HepG2 (cell line): ENCODE measurements at regions not wholly inside any gene's neighbourhood (a gene's known extent, or its start where the extent isn't known, plus 50 kb on each side); places are given as distances from the start of the nearest gene placed in this dataset.

ENCODE experiments used
- CBX1 ChIP-seq: IDR thresholded peaks from one replicate; pipeline ENCODE4 v1.6.1; 2016; ENCODE audit warnings: antibody characterized with exemption, low read depth
- CEBPB ChIP-seq: IDR thresholded peaks from 2 replicates; pipeline ENCODE4 v1.6.1; 2011; ENCODE audit warnings: low read depth, low read length, improper control_type of control experiment, borderline replicate concordance
- ETV5 ChIP-seq: IDR thresholded peaks from 2 replicates; pipeline ENCODE4 v1.6.1; 2018; ENCODE audit warnings: missing biosample characterization, missing genetic modification reagents, inconsistent platforms, borderline replicate concordance
- FLYWCH1 ChIP-seq: sonication (generic); formaldehyde crosslinking; IDR thresholded peaks from 2 replicates; pipeline ENCODE4 v1.8.1; 2023; ENCODE audit warnings: mild to moderate bottlenecking, missing genetic modification reagents
- GTF2F1 ChIP-seq: fragments of 150-350 bp; IDR thresholded peaks from 2 replicates; pipeline ENCODE4 v1.6.1; 2014; ENCODE audit warnings: low read length
- GTF3A ChIP-seq: sonication (generic); formaldehyde crosslinking; conservative IDR thresholded peaks from 2 replicates; pipeline ENCODE4 v1.4.0; 2020; ENCODE audit warnings: mild to moderate bottlenecking, missing genetic modification reagents
- HDAC6 ChIP-seq: fragments of 200-600 bp; sonication (generic); IDR thresholded peaks from 2 replicates; pipeline ENCODE4 v1.7.0; 2017; ENCODE audit warnings: mild to moderate bottlenecking, antibody characterized with exemption, low read length, low read depth
- HIC2 ChIP-seq: sonication (generic); formaldehyde crosslinking; IDR thresholded peaks from 2 replicates; pipeline ENCODE4 v1.9.0; 2022; ENCODE audit warnings: low read depth, missing genetic modification reagents
- HOXD1 ChIP-seq: sonication (generic); formaldehyde crosslinking; IDR thresholded peaks from 2 replicates; pipeline ENCODE4 v1.5.0; 2020; ENCODE audit warnings: missing genetic modification reagents
- IRF1 ChIP-seq: sonication (generic); formaldehyde crosslinking; IDR thresholded peaks from 2 replicates; pipeline ENCODE4 v1.4.0; 2020; ENCODE audit warnings: low read depth, mild to moderate bottlenecking, missing genetic modification reagents
- KAT2B ChIP-seq: fragments of 150-350 bp; IDR thresholded peaks from 2 replicates; pipeline ENCODE4 v1.6.1; 2014; ENCODE audit warnings: low read depth, low read length, borderline replicate concordance
- KMT2B ChIP-seq: IDR thresholded peaks from 2 replicates; pipeline ENCODE4 v1.6.1; 2016; ENCODE audit warnings: missing genetic modification reagents, missing compliant biosample characterization
- MAF1 ChIP-seq: sonication (generic); formaldehyde crosslinking; IDR thresholded peaks from 2 replicates; pipeline ENCODE4 v1.5.0; 2020; ENCODE audit warnings: missing genetic modification reagents, borderline replicate concordance
- NBN ChIP-seq: fragments of 450-650 bp; conservative IDR thresholded peaks from 2 replicates; pipeline ENCODE4 v1.6.1; 2017
- PHB2 ChIP-seq: fragments of 450-650 bp; IDR thresholded peaks from 2 replicates; pipeline ENCODE4 v1.6.1; 2018; ENCODE audit not compliant: partially characterized antibody
- SIX4 ChIP-seq: sonication (generic); formaldehyde crosslinking; IDR thresholded peaks from 2 replicates; pipeline ENCODE4 v1.4.0; 2020; ENCODE audit warnings: missing genetic modification reagents
- SMARCC2 ChIP-seq: fragments of 450-650 bp; IDR thresholded peaks from 2 replicates; pipeline ENCODE4 v1.6.1; 2017; ENCODE audit warnings: antibody characterized with exemption, mild to moderate bottlenecking
- TERF1 ChIP-seq: sonication (generic); formaldehyde crosslinking; IDR thresholded peaks from 2 replicates; pipeline ENCODE4 v1.8.0; 2022; ENCODE audit warnings: mild to moderate bottlenecking, missing genetic modification reagents, moderate library complexity
- ZNF180 ChIP-seq: sonication (generic); formaldehyde crosslinking; IDR thresholded peaks from 2 replicates; pipeline ENCODE4 v1.4.0; 2020; ENCODE audit warnings: low read depth, missing genetic modification reagents, borderline replicate concordance
- ZNF335 ChIP-seq: sonication (generic); formaldehyde crosslinking; IDR thresholded peaks from 2 replicates; pipeline ENCODE4 v1.4.0; 2020; ENCODE audit warnings: missing genetic modification reagents
- ZSCAN22 ChIP-seq: sonication (generic); formaldehyde crosslinking; IDR thresholded peaks from 2 replicates; pipeline ENCODE4 v1.4.0; 2020; ENCODE audit warnings: mild to moderate bottlenecking, missing genetic modification reagents
- ZSCAN25 ChIP-seq: sonication (generic); formaldehyde crosslinking; IDR thresholded peaks from 2 replicates; pipeline ENCODE4 v1.8.0; 2022; ENCODE audit warnings: mild to moderate bottlenecking, missing genetic modification reagents
- TF ChIP-seq, protein P1 (sequence below): sonication (generic); formaldehyde crosslinking; IDR thresholded peaks from 2 replicates; pipeline ENCODE4 v1.5.0; 2020; ENCODE audit warnings: mild to moderate bottlenecking, missing genetic modification reagents
- TF ChIP-seq, protein P2 (sequence below): sonication (generic); formaldehyde crosslinking; conservative IDR thresholded peaks from 2 replicates; pipeline ENCODE4 v1.5.0; 2020; ENCODE audit warnings: missing genetic modification reagents

DNA sequence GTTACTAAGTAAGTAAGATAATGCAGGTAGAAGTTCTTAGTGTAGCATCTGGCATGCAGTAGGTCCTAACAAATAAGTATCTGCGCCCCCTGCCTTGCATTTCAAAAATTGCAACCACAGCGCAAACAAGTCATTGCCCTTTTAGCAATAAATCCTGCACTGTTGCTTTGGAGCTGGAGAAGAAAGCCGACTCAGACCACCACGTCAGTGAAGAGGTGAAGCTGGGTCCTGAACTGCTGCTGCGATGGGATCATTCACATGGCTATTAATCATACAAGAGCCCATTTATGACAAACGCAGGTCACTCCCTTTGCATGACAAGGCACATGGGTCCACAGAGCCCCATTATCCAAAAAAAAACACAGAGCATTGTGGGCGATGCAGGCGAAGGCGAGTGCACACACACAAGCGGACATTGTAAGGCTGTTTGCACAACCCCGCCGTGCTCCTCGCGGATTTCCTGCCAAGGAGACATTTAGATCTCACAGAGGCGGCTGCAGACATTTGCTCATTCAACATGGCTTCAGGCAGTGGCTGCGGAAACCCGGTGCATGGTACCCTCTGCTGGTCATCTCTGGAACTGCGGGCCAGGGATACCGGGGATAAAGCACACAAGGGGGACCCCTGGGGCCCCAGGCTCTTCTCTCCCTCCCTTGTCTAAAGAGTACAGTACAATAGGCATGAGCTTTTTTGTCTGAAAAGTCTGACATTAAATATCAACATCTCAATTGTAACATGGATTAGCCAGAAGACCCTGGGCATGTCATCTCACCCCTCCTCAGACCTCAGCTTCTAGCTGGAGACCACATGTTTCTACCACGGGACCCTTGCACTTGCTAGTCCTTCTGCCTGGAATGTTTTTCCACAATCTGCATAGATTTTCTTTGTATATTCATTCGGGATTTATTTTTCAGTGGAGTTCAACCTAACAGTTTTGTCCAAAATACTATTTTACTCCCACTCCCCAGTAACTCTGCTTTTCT, 56.7 kb downstream of the CYRIA start (continued):
- TF ChIP-seq KMT2B (CRISPR knock-in tag) (no peak), HOXD1 (CRISPR knock-in tag) (no peak), NBN (no peak), HIC2 (no peak), GTF2F1 (no peak), SIX4 (CRISPR knock-in tag) (no peak), GTF3A (CRISPR knock-in tag) (no peak), ZNF335 (CRISPR knock-in tag) (no peak), ZNF180 (CRISPR knock-in tag) (no peak), CBX1 (peak; percentile 39), ZSCAN22 (no peak), TERF1 (CRISPR knock-in tag) (no peak), ZSCAN25 (CRISPR knock-in tag) (no peak), FLYWCH1 (CRISPR knock-in tag) (no peak), ETV5 (CRISPR knock-in tag) (no peak; the same call in 1 of the 2 replicates), SMARCC2 (no peak), KAT2B (no peak), MAF1 (no peak), CEBPB (no peak), IRF1 (CRISPR knock-in tag) (no peak), HDAC6 (no peak), PHB2 (no peak)
- TF ChIP-seq, protein P1, sequence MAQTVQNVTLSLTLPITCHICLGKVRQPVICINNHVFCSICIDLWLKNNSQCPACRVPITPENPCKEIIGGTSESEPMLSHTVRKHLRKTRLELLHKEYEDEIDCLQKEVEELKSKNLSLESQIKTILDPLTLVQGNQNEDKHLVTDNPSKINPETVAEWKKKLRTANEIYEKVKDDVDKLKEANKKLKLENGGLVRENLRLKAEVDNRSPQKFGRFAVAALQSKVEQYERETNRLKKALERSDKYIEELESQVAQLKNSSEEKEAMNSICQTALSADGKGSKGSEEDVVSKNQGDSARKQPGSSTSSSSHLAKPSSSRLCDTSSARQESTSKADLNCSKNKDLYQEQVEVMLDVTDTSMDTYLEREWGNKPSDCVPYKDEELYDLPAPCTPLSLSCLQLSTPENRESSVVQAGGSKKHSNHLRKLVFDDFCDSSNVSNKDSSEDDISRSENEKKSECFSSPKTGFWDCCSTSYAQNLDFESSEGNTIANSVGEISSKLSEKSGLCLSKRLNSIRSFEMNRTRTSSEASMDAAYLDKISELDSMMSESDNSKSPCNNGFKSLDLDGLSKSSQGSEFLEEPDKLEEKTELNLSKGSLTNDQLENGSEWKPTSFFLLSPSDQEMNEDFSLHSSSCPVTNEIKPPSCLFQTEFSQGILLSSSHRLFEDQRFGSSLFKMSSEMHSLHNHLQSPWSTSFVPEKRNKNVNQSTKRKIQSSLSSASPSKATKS (CRISPR knock-in tag): no peak
- TF ChIP-seq, protein P2, sequence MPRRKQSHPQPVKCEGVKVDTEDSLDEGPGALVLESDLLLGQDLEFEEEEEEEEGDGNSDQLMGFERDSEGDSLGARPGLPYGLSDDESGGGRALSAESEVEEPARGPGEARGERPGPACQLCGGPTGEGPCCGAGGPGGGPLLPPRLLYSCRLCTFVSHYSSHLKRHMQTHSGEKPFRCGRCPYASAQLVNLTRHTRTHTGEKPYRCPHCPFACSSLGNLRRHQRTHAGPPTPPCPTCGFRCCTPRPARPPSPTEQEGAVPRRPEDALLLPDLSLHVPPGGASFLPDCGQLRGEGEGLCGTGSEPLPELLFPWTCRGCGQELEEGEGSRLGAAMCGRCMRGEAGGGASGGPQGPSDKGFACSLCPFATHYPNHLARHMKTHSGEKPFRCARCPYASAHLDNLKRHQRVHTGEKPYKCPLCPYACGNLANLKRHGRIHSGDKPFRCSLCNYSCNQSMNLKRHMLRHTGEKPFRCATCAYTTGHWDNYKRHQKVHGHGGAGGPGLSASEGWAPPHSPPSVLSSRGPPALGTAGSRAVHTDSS: no peak
